Liver (tissue), 8 donors: ENCODE measurements at regions not wholly inside any gene's neighbourhood (a gene's known extent, or its start where the extent isn't known, plus 50 kb on each side); places are given as distances from the start of the nearest gene placed in this dataset.

Experiments
- DNase-seq: peaks from one replicate; pipeline ENCODE4 v3.0.0-alpha.2; 2017; ENCODE audit warnings: low spot score
- H3K27ac ChIP-seq, 2 donors: one replicate each; pipeline ENCODE4 v1.7.0; 2013; ENCODE audit warnings: inconsistent platforms in 2 of 2, low read length in 2 of 2, control low read depth in 1 of 2, low read depth in 1 of 2, mild to moderate bottlenecking in 1 of 2
- H3K27me3 ChIP-seq, 4 donors: one replicate each; pipeline versions ENCODE4 v1.6.1 to v1.7.0; 2013; ENCODE audit warnings: low read length in 3 of 4, inconsistent platforms in 1 of 4, mild to moderate bottlenecking in 1 of 4, moderate library complexity in 1 of 4; ENCODE audit not compliant: control insufficient read depth in 4 of 4, insufficient read depth in 4 of 4
- H3K36me3 ChIP-seq, 4 donors: one replicate each; pipeline versions ENCODE4 v1.6.1 to v1.7.0; 2013; ENCODE audit warnings: low read length in 3 of 4, mild to moderate bottlenecking in 3 of 4, low read depth in 1 of 4, moderate library complexity in 1 of 4; ENCODE audit not compliant: control insufficient read depth in 4 of 4, insufficient read depth in 3 of 4
- H3K4me1 ChIP-seq, 4 donors: one replicate each; pipeline versions ENCODE4 v1.6.1 to v1.7.0; 2013; ENCODE audit warnings: low read length in 3 of 4, mild to moderate bottlenecking in 3 of 4, moderate library complexity in 1 of 4; ENCODE audit not compliant: control insufficient read depth in 4 of 4, insufficient read depth in 4 of 4
- H3K4me3 ChIP-seq, 3 donors: one replicate each; pipeline versions ENCODE4 v1.6.1 to v1.7.0; 2013; ENCODE audit warnings: low read length in 3 of 3, control low read depth in 1 of 3, low read depth in 1 of 3, mild to moderate bottlenecking in 1 of 3
- H3K9ac ChIP-seq, 2 donors: one replicate each; pipeline ENCODE4 v1.7.0; 2013; ENCODE audit warnings: low read length in 2 of 2, mild to moderate bottlenecking in 2 of 2, moderate library complexity in 2 of 2, control low read depth in 1 of 2, low read depth in 1 of 2
- H3K9me3 ChIP-seq, 4 donors: one replicate each; pipeline versions ENCODE4 v1.6.1 to v1.7.0; 2013; ENCODE audit warnings: low read length in 3 of 4; ENCODE audit not compliant: control insufficient read depth in 4 of 4
- EGR1 ChIP-seq, 2 donors: IDR thresholded peaks; 2 replicates each; pipeline ENCODE4 v1.6.1; 2016 to 2018; ENCODE audit warnings: antibody characterized with exemption in 2 of 2, low read depth in 2 of 2
- FOXA1 ChIP-seq: IDR thresholded peaks from 2 replicates; pipeline ENCODE4 v1.6.1; 2016; ENCODE audit warnings: antibody characterized with exemption
- FOXA2 ChIP-seq: IDR thresholded peaks from 2 replicates; pipeline ENCODE4 v1.6.1; 2016; ENCODE audit warnings: antibody characterized with exemption
- GABPA ChIP-seq, 2 donors: IDR thresholded peaks in 1 of 2; conservative IDR thresholded peaks in 1 of 2; 2 replicates each; pipeline ENCODE4 v1.6.1; 2016; ENCODE audit warnings: antibody characterized with exemption in 2 of 2, mild to moderate bottlenecking in 1 of 2, moderate library complexity in 1 of 2
- HNF4A ChIP-seq, 2 donors: conservative IDR thresholded peaks; 2 replicates each; pipeline ENCODE4 v1.6.1; 2016; ENCODE audit warnings: antibody characterized with exemption in 2 of 2, mild to moderate bottlenecking in 2 of 2
- HNF4G ChIP-seq: IDR thresholded peaks from 2 replicates; pipeline ENCODE4 v1.6.1; 2016; ENCODE audit warnings: antibody characterized with exemption
- JUND ChIP-seq, 2 donors: IDR thresholded peaks; 2 replicates each; pipeline ENCODE4 v1.6.1; 2016; ENCODE audit warnings: antibody characterized with exemption in 2 of 2
- NR2F2 ChIP-seq: IDR thresholded peaks from 2 replicates; pipeline ENCODE4 v1.6.1; 2016; ENCODE audit warnings: antibody characterized with exemption
- RAD21 ChIP-seq, 2 donors: IDR thresholded peaks; 2 replicates each; pipeline ENCODE4 v1.6.1; 2016; ENCODE audit warnings: antibody characterized with exemption in 2 of 2, mild to moderate bottlenecking in 2 of 2
- RXRA ChIP-seq, 2 donors: IDR thresholded peaks; 2 replicates each; pipeline ENCODE4 v1.6.1; 2017 to 2018; ENCODE audit warnings: antibody characterized with exemption in 2 of 2, mild to moderate bottlenecking in 1 of 2
- SP1 ChIP-seq: IDR thresholded peaks from 2 replicates; pipeline ENCODE4 v1.6.1; 2018; ENCODE audit warnings: antibody characterized with exemption, mild to moderate bottlenecking
- TAF1 ChIP-seq: conservative IDR thresholded peaks from 2 replicates; pipeline ENCODE4 v1.6.1; 2016; ENCODE audit warnings: antibody characterized with exemption, mild to moderate bottlenecking
- YY1 ChIP-seq: IDR thresholded peaks from 2 replicates; pipeline ENCODE4 v1.6.1; 2016; ENCODE audit warnings: antibody characterized with exemption, mild to moderate bottlenecking
- WGBS: extraction: QIAGEN DNeasy Blood & Tissue Kit; methylation state at CpG from one replicate; pipeline ENCODE4 v1.1.7; 2013; 5-methylcytosine and 5-hydroxymethylcytosine counted together
- TF ChIP-seq, protein P1 (sequence below): IDR thresholded peaks from 2 replicates; pipeline ENCODE4 v1.6.1; 2016; ENCODE audit warnings: antibody characterized with exemption
- TF ChIP-seq, protein P2 (sequence below): IDR thresholded peaks from 2 replicates; pipeline ENCODE4 v1.6.1; 2016; ENCODE audit warnings: antibody characterized with exemption
- TF ChIP-seq, protein P3 (sequence below): fragments of 150-350 bp; IDR thresholded peaks from 2 replicates; pipeline ENCODE4 v1.5.1; 2017; ENCODE audit warnings: improper control_type of control experiment, low read depth, low read length; ENCODE audit not compliant: missing input control
- TF ChIP-seq, protein P4 (sequence below): IDR thresholded peaks from 2 replicates; pipeline ENCODE4 v1.6.1; 2016; ENCODE audit warnings: antibody characterized with exemption
- TF ChIP-seq, protein P5 (sequence below): IDR thresholded peaks from 2 replicates; pipeline ENCODE4 v1.6.1; 2016; ENCODE audit warnings: antibody characterized with exemption, mild to moderate bottlenecking
- donor health status: healthy.
- donor health status: healthy.
- donor health status: healthy.
- donor health status: healthy.
- donor health status: healthy.

DNA sequence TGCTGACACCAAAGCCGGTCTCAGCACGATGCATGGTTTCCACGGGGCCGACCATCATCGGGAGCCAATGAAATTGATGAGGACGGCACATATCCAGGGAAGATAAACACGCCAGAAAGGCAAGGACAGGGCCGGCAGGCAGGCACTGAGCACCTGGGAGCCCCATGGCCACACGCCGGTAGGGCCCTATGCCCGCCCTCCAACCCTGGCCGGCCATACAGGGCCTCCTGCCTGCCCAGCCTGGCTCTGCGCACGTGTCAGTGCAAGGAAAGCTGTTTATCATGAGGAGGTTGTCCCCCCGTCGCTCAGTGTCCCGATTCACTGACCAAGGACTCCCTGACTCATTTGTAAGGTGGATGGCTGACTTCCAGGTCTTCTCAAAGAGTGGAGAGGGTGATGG lies 237.5 kb downstream of the GLI2 start:
- TF ChIP-seq FOXA1 (no peak), RAD21 (IDR thresholded peaks at IDR 0.05) (no peak), NR2F2 (no peak), EGR1 (IDR thresholded peaks at IDR 0.05; ENCODE audit: low read depth in 2 of 2) (no peak), HNF4A (conservative IDR thresholded peaks at IDR 0.05) (no peak), JUND (IDR thresholded peaks at IDR 0.05) (no peak), HNF4G (no peak), RXRA (IDR thresholded peaks at IDR 0.05) (no peak), SP1 (no peak), TAF1 (no peak)
- TF ChIP-seq, protein P1, sequence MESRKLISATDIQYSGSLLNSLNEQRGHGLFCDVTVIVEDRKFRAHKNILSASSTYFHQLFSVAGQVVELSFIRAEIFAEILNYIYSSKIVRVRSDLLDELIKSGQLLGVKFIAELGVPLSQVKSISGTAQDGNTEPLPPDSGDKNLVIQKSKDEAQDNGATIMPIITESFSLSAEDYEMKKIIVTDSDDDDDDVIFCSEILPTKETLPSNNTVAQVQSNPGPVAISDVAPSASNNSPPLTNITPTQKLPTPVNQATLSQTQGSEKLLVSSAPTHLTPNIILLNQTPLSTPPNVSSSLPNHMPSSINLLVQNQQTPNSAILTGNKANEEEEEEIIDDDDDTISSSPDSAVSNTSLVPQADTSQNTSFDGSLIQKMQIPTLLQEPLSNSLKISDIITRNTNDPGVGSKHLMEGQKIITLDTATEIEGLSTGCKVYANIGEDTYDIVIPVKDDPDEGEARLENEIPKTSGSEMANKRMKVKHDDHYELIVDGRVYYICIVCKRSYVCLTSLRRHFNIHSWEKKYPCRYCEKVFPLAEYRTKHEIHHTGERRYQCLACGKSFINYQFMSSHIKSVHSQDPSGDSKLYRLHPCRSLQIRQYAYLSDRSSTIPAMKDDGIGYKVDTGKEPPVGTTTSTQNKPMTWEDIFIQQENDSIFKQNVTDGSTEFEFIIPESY, result no peak
- TF ChIP-seq, protein P2, sequence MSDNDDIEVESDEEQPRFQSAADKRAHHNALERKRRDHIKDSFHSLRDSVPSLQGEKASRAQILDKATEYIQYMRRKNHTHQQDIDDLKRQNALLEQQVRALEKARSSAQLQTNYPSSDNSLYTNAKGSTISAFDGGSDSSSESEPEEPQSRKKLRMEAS, result no peak
- Histone ChIP-seq H3K27me3 (no peaks in the 10 kb centered on the region), H3K9ac (no peak overlapping the region), H3K27ac (no peak overlapping the region), H3K4me1 (no peaks in the 10 kb centered on the region), H3K9me3 (peaks cover 0 to 4% (median 0%) of the 10 kb centered on the region in 4 donors), H3K36me3 (no peaks in the 10 kb centered on the region), H3K4me3 (no peak overlapping the region)
- no peak for DNase-seq
- WGBS, result 91% methylated on average over 17 of the region's 17 CpGs

DNA sequence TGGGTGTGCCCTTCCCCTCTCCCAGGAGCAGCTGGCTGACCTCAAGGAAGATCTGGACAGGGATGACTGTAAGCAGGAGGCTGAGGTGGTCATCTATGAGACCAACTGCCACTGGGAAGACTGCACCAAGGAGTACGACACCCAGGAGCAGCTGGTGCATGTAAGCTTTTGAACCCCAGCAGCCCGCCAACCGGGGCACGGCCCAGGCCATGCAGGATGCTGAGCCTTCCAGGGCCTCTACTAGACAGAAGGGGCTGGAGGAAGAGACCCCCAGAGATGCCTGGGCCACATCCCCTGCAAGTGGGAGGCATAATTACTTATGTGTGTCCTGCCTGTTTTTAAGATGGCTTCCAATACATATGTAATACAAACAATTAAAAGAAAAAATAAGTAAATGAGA lies 239.3 kb downstream of the GLI2 start:
- no peak for DNase-seq
- 94% methylated on average over 4 of the region's 4 CpGs for WGBS
- no peak overlapping the region for H3K27ac ChIP-seq
- H3K27me3 ChIP-seq, result no peaks in the 10 kb centered on the region
- no peak overlapping the region for H3K9ac ChIP-seq
- H3K9me3 ChIP-seq, result no peaks in the 10 kb centered on the region
- no peak overlapping the region for H3K4me3 ChIP-seq
- TF ChIP-seq HNF4A (conservative IDR thresholded peaks at IDR 0.05) (no peak), TAF1 (no peak), YY1 (no peak), JUND (IDR thresholded peaks at IDR 0.05) (no peak), RAD21 (IDR thresholded peaks at IDR 0.05) (no peak), SP1 (no peak), FOXA2 (no peak), HNF4G (no peak), GABPA (IDR thresholded peaks at IDR 0.05 in 1 of 2, conservative IDR thresholded peaks at IDR 0.05 in 1 of 2) (no peak), NR2F2 (no peak)
- TF ChIP-seq, protein P1, result no peak
- TF ChIP-seq, protein P3, sequence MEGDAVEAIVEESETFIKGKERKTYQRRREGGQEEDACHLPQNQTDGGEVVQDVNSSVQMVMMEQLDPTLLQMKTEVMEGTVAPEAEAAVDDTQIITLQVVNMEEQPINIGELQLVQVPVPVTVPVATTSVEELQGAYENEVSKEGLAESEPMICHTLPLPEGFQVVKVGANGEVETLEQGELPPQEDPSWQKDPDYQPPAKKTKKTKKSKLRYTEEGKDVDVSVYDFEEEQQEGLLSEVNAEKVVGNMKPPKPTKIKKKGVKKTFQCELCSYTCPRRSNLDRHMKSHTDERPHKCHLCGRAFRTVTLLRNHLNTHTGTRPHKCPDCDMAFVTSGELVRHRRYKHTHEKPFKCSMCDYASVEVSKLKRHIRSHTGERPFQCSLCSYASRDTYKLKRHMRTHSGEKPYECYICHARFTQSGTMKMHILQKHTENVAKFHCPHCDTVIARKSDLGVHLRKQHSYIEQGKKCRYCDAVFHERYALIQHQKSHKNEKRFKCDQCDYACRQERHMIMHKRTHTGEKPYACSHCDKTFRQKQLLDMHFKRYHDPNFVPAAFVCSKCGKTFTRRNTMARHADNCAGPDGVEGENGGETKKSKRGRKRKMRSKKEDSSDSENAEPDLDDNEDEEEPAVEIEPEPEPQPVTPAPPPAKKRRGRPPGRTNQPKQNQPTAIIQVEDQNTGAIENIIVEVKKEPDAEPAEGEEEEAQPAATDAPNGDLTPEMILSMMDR, result no peak
- TF ChIP-seq, protein P4, sequence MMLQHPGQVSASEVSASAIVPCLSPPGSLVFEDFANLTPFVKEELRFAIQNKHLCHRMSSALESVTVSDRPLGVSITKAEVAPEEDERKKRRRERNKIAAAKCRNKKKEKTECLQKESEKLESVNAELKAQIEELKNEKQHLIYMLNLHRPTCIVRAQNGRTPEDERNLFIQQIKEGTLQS, result no peak
- TF ChIP-seq, protein P5, sequence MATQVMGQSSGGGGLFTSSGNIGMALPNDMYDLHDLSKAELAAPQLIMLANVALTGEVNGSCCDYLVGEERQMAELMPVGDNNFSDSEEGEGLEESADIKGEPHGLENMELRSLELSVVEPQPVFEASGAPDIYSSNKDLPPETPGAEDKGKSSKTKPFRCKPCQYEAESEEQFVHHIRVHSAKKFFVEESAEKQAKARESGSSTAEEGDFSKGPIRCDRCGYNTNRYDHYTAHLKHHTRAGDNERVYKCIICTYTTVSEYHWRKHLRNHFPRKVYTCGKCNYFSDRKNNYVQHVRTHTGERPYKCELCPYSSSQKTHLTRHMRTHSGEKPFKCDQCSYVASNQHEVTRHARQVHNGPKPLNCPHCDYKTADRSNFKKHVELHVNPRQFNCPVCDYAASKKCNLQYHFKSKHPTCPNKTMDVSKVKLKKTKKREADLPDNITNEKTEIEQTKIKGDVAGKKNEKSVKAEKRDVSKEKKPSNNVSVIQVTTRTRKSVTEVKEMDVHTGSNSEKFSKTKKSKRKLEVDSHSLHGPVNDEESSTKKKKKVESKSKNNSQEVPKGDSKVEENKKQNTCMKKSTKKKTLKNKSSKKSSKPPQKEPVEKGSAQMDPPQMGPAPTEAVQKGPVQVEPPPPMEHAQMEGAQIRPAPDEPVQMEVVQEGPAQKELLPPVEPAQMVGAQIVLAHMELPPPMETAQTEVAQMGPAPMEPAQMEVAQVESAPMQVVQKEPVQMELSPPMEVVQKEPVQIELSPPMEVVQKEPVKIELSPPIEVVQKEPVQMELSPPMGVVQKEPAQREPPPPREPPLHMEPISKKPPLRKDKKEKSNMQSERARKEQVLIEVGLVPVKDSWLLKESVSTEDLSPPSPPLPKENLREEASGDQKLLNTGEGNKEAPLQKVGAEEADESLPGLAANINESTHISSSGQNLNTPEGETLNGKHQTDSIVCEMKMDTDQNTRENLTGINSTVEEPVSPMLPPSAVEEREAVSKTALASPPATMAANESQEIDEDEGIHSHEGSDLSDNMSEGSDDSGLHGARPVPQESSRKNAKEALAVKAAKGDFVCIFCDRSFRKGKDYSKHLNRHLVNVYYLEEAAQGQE, result no peak
- TF ChIP-seq, protein P2, result no peak
- no peaks in the 10 kb centered on the region for H3K36me3 ChIP-seq
- no peaks in the 10 kb centered on the region for H3K4me1 ChIP-seq
